Erythroblast (primary cell): ENCODE measurements at regions not wholly inside any gene's neighbourhood (a gene's known extent, or its start where the extent isn't known, plus 50 kb on each side); places are given as distances from the start of the nearest gene placed in this dataset.

ENCODE experiments used
- GATA1 ChIP-seq: IDR thresholded peaks from 2 replicates; pipeline ENCODE4 v1.6.1; 2011; ENCODE audit warnings: low read depth, mild to moderate bottlenecking, control low read depth, low read length, moderate library complexity
- POLR2A ChIP-seq: IDR thresholded peaks from 2 replicates; pipeline ENCODE4 v1.6.1; 2011; ENCODE audit warnings: mild to moderate bottlenecking, low read length

DNA sequence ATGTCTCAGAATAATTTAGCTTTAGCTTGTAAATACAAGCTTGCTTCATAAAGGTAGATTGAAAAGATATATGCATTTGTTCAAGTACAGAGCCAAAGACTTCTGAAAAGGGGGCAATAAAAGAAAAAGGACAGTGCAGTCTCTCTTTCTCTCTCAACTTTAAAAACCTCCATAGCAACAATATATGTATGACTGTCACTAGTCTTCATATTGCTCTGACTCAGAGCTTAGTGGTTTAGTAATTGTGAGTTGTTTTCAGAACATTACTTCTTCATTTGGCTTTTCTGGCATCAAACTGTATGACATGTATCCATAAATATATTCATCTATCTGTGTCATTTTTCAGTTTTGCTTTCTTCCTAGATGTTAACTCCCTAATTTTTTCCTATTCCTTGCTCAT lies 194.6 kb upstream of the KIF2A start:
- TF ChIP-seq POLR2A, result no peak
- TF ChIP-seq GATA1, result no peak
